GM20000 (cell line): ENCODE measurements at regions not wholly inside any gene's neighbourhood (a gene's known extent, or its start where the extent isn't known, plus 50 kb on each side); places are given as distances from the start of the nearest gene placed in this dataset.

Experiments
- DNase-seq: peaks from one replicate; pipeline ENCODE4 v3.0.0; 2012; ENCODE audit warnings: low spot score
- TF ChIP-seq, protein P1 (sequence below): IDR thresholded peaks from 2 replicates; pipeline ENCODE4 v1.5.1; 2012; ENCODE audit warnings: mild to moderate bottlenecking, control low read depth; ENCODE audit errors: extremely low read depth, missing control alignments

GRCh38 chr5:82659115-82659514, 381.0 kb upstream of the RPS23 start:
- no peak for DNase-seq
- TF ChIP-seq, protein P1, sequence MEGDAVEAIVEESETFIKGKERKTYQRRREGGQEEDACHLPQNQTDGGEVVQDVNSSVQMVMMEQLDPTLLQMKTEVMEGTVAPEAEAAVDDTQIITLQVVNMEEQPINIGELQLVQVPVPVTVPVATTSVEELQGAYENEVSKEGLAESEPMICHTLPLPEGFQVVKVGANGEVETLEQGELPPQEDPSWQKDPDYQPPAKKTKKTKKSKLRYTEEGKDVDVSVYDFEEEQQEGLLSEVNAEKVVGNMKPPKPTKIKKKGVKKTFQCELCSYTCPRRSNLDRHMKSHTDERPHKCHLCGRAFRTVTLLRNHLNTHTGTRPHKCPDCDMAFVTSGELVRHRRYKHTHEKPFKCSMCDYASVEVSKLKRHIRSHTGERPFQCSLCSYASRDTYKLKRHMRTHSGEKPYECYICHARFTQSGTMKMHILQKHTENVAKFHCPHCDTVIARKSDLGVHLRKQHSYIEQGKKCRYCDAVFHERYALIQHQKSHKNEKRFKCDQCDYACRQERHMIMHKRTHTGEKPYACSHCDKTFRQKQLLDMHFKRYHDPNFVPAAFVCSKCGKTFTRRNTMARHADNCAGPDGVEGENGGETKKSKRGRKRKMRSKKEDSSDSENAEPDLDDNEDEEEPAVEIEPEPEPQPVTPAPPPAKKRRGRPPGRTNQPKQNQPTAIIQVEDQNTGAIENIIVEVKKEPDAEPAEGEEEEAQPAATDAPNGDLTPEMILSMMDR: no peak

GRCh38 chr5:82657033-82657699, 379.0 kb upstream of the RPS23 start:
- TF ChIP-seq, protein P1: no peak
- no peak for DNase-seq

- DNase-seq: no peak
- TF ChIP-seq, protein P1: no peak
Measured at GRCh38 chr5:82656341-82656761, 378.2 kb upstream of the RPS23 start.

GRCh38 chr5:82655078-82655477, 376.9 kb upstream of the RPS23 start:
- TF ChIP-seq, protein P1: no peak
- no peak for DNase-seq

- TF ChIP-seq, protein P1: no peak
Measured at GRCh38 chr5:82649943-82650342, 371.8 kb upstream of the RPS23 start.

DNA sequence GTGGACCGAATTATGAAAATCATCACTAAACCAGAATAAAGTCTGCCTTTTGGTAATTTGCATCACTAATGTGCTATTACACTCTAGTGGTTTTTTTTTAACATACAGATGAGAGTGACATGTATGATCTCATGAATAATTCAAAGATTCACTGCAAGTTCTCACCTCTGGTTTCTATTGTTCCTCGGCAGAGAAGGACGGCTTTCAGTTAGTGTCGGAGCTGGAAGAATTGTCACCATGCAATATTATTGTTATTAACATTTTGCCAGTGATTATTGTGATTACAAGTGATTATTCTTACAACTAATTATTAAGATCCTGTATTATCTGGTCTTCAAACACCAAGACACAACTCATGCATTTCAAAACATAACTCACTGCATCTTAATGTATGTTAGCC, 366.6 kb upstream of the RPS23 start:
- TF ChIP-seq, protein P1: no peak
- no peak for DNase-seq

More at GRCh38 chr5:82649943-82650342, 371.8 kb upstream of the RPS23 start:
- DNase-seq: no peak

DNA sequence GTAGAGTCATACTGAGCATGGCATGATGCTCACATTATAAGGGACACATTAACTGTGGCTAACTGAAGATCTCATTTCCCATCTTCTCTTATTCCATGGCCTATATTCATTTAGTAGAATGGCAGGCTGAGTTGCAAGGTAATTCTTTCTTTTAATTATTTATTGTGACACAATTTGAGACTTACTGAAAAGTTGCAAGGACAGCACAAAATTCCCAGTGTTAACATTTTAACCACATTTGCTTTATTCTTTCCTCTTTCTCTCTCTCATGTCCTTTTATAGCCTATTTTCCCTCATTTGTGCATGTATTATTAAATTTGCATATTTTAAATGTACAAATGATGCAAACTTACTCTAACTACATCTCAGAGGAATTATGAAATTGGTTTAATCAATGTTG, 366.1 kb upstream of the RPS23 start:
- no peak for DNase-seq
- TF ChIP-seq, protein P1: no peak
